MCF 10A (cell line): ENCODE measurements at regions not wholly inside any gene's neighbourhood (a gene's known extent, or its start where the extent isn't known, plus 50 kb on each side); places are given as distances from the start of the nearest gene placed in this dataset.
A peak's percentile ranks its signal among the peaks of the same experiment; 100 is the strongest.

Source experiments
- BruUV-seq: library from RNA; stranded (reverse); fragments of 400-500 nt; replicated peaks from 2 replicates; lab custom pipeline; 2021; lab: Mats Ljungman, UMichigan
- CTCF ChIA-PET: fragments of 300-600 bp; sonication (Branson Sonifier 250); formaldehyde crosslinking; extraction: SDS; loops from one replicate; lab custom pipeline; 2021; ENCODE audit warnings: antibody characterized with exemption, inconsistent platforms; lab: Yijun Ruan, JAX
- POLR2A ChIA-PET: fragments of 300-600, 350-650 bp; sonication (Branson Sonifier 250); formaldehyde crosslinking; extraction: SDS; loops from one replicate; lab custom pipeline; 2020; ENCODE audit warnings: antibody characterized with exemption, inconsistent platforms; lab: Yijun Ruan, JAX
- DNase-seq: peaks from one replicate; pipeline ENCODE4 v3.0.0-alpha.2; 2018; ENCODE audit not compliant: unreplicated experiment
- H3K27ac Mint-ChIP-seq: one replicate; pipeline ENCODE4 v1.8.0; 2022; ENCODE audit warnings: mild to moderate bottlenecking, low read depth, mixed read lengths; ENCODE audit not compliant: unreplicated experiment
- H3K27me3 Mint-ChIP-seq: one replicate; pipeline ENCODE4 v1.8.0; 2022; ENCODE audit warnings: mixed read lengths; ENCODE audit not compliant: insufficient read depth, unreplicated experiment
- H3K36me3 Mint-ChIP-seq: one replicate; pipeline ENCODE4 v1.8.0; 2022; ENCODE audit warnings: mild to moderate bottlenecking, moderate library complexity, mixed read lengths; ENCODE audit not compliant: insufficient read depth, unreplicated experiment
- H3K4me1 Mint-ChIP-seq: one replicate; pipeline ENCODE4 v1.8.0; 2022; ENCODE audit warnings: mixed read lengths; ENCODE audit not compliant: insufficient read depth, unreplicated experiment
- H3K4me3 Mint-ChIP-seq: one replicate; pipeline ENCODE4 v1.8.0; 2022; ENCODE audit warnings: mild to moderate bottlenecking, moderate library complexity, mixed read lengths; ENCODE audit not compliant: unreplicated experiment
- H3K9me3 Mint-ChIP-seq: one replicate; pipeline ENCODE4 v1.8.0; 2022; ENCODE audit warnings: mixed read lengths; ENCODE audit not compliant: unreplicated experiment
- intact Hi-C: fragments of 100-400 bp; cut with micrococcal nuclease; formaldehyde crosslinking; loops from 2 replicates; pipeline ENCODE4 v1.14.1; 2022
- TF ChIP-seq, protein P1 (sequence below): fragments of 200-600 bp; IDR thresholded peaks from one replicate; pipeline ENCODE4 v1.8.0; 2022; ENCODE audit warnings: antibody characterized with exemption, mild to moderate bottlenecking; ENCODE audit not compliant: unreplicated experiment

- no peak overlapping the region for H3K27ac Mint-ChIP-seq
- DNase-seq, result no peak
- POLR2A ChIA-PET, result interaction anchor here (0.5 to 1.3 kb wide), 2 partner anchors 20 to 45 kb away, joined by 3 read pairs; no protein-coding TSS in a partner anchor
- H3K4me3 Mint-ChIP-seq, result no peak overlapping the region
- no peaks in the 10 kb centered on the region for H3K36me3 Mint-ChIP-seq
- no peaks in the 10 kb centered on the region for H3K27me3 Mint-ChIP-seq
- TF ChIP-seq, protein P1, sequence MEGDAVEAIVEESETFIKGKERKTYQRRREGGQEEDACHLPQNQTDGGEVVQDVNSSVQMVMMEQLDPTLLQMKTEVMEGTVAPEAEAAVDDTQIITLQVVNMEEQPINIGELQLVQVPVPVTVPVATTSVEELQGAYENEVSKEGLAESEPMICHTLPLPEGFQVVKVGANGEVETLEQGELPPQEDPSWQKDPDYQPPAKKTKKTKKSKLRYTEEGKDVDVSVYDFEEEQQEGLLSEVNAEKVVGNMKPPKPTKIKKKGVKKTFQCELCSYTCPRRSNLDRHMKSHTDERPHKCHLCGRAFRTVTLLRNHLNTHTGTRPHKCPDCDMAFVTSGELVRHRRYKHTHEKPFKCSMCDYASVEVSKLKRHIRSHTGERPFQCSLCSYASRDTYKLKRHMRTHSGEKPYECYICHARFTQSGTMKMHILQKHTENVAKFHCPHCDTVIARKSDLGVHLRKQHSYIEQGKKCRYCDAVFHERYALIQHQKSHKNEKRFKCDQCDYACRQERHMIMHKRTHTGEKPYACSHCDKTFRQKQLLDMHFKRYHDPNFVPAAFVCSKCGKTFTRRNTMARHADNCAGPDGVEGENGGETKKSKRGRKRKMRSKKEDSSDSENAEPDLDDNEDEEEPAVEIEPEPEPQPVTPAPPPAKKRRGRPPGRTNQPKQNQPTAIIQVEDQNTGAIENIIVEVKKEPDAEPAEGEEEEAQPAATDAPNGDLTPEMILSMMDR, result no peak
- no TSS peak for BruUV-seq
- H3K4me1 Mint-ChIP-seq, result no peaks in the 10 kb centered on the region
- CTCF ChIA-PET, result interaction anchor here (0.7 to 1.0 kb wide), 2 partner anchors 10 to 654 kb away, joined by 3 to 4 read pairs; no protein-coding TSS in a partner anchor
- intact Hi-C loops, result no loop called here
- H3K9me3 Mint-ChIP-seq, result no peaks in the 10 kb centered on the region
Observed at GRCh38 chr5:144857454-144857853, 686.8 kb downstream of the KCTD16 start.

- intact Hi-C loops, result no loop called here
- Mint-ChIP-seq H3K36me3 (no peaks in the 10 kb centered on the region), H3K9me3 (no peaks in the 10 kb centered on the region), H3K4me1 (no peaks in the 10 kb centered on the region), H3K4me3 (no peak overlapping the region), H3K27me3 (no peaks in the 10 kb centered on the region), H3K27ac (no peak overlapping the region)
- ChIA-PET POLR2A (no interaction called here), CTCF (no interaction called here)
- BruUV-seq, result no TSS peak
- TF ChIP-seq, protein P1, result no peak
- DNase-seq, result no peak
Observed at GRCh38 chr5:144844086-144844485, 673.4 kb downstream of the KCTD16 start.

DNA sequence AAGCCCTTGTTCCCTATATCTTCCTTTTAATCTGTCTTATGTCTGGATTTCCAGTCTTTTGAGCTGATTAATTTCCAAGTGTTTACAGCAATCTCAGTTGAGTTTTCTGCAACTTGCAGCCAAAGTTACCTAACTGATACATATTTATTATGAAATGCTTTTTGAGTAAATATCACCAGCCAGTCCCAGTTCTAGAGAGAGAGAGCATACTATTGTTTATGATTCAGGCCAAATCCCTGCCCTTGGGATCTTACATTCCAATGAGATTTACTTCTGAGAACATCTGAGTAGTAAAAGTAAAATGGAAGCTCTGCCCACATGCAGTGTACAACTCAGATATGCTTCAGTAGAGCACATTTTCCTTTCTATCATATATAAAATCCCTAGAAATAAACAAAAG lies 661.7 kb downstream of the KCTD16 start:
- Mint-ChIP-seq H3K4me3 (no peak overlapping the region), H3K9me3 (peaks cover 13% of the 10 kb centered on the region), H3K4me1 (peaks cover 5% of the 10 kb centered on the region), H3K27me3 (no peaks in the 10 kb centered on the region), H3K36me3 (no peaks in the 10 kb centered on the region), H3K27ac (no peak overlapping the region)
- intact Hi-C loops, result no loop called here
- no TSS peak for BruUV-seq
- peak; percentile 26 for DNase-seq
- TF ChIP-seq, protein P1, result no peak
- ChIA-PET POLR2A (no interaction called here), CTCF (no interaction called here)

- H3K9me3 Mint-ChIP-seq, result peaks cover 13% of the 10 kb centered on the region
- no peaks in the 10 kb centered on the region for H3K27me3 Mint-ChIP-seq
- ChIA-PET POLR2A (no interaction called here), CTCF (no interaction called here)
- intact Hi-C loops, result no loop called here
- BruUV-seq, result no TSS peak
- no peaks in the 10 kb centered on the region for H3K36me3 Mint-ChIP-seq
- H3K4me3 Mint-ChIP-seq, result no peak overlapping the region
- TF ChIP-seq, protein P1, result no peak
- H3K27ac Mint-ChIP-seq, result no peak overlapping the region
- no peak for DNase-seq
- H3K4me1 Mint-ChIP-seq, result peaks cover 5% of the 10 kb centered on the region
Observed at GRCh38 chr5:144831650-144832049, 661.0 kb downstream of the KCTD16 start.
